Liver (tissue), 8 donors: ENCODE measurements at regions not wholly inside any gene's neighbourhood (a gene's known extent, or its start where the extent isn't known, plus 50 kb on each side); places are given as distances from the start of the nearest gene placed in this dataset.

Source experiments
- DNase-seq: peaks from one replicate; pipeline ENCODE4 v3.0.0-alpha.2; 2017; ENCODE audit warnings: low spot score
- H3K27ac ChIP-seq, 2 donors: one replicate each; pipeline ENCODE4 v1.7.0; 2013; ENCODE audit warnings: inconsistent platforms in 2 of 2, low read length in 2 of 2, control low read depth in 1 of 2, low read depth in 1 of 2, mild to moderate bottlenecking in 1 of 2
- H3K27me3 ChIP-seq, 4 donors: one replicate each; pipeline versions ENCODE4 v1.6.1 to v1.7.0; 2013; ENCODE audit warnings: low read length in 3 of 4, inconsistent platforms in 1 of 4, mild to moderate bottlenecking in 1 of 4, moderate library complexity in 1 of 4; ENCODE audit not compliant: control insufficient read depth in 4 of 4, insufficient read depth in 4 of 4
- H3K36me3 ChIP-seq, 4 donors: one replicate each; pipeline versions ENCODE4 v1.6.1 to v1.7.0; 2013; ENCODE audit warnings: low read length in 3 of 4, mild to moderate bottlenecking in 3 of 4, low read depth in 1 of 4, moderate library complexity in 1 of 4; ENCODE audit not compliant: control insufficient read depth in 4 of 4, insufficient read depth in 3 of 4
- H3K4me1 ChIP-seq, 4 donors: one replicate each; pipeline versions ENCODE4 v1.6.1 to v1.7.0; 2013; ENCODE audit warnings: low read length in 3 of 4, mild to moderate bottlenecking in 3 of 4, moderate library complexity in 1 of 4; ENCODE audit not compliant: control insufficient read depth in 4 of 4, insufficient read depth in 4 of 4
- H3K4me3 ChIP-seq, 3 donors: one replicate each; pipeline versions ENCODE4 v1.6.1 to v1.7.0; 2013; ENCODE audit warnings: low read length in 3 of 3, control low read depth in 1 of 3, low read depth in 1 of 3, mild to moderate bottlenecking in 1 of 3
- H3K9ac ChIP-seq, 2 donors: one replicate each; pipeline ENCODE4 v1.7.0; 2013; ENCODE audit warnings: low read length in 2 of 2, mild to moderate bottlenecking in 2 of 2, moderate library complexity in 2 of 2, control low read depth in 1 of 2, low read depth in 1 of 2
- H3K9me3 ChIP-seq, 4 donors: one replicate each; pipeline versions ENCODE4 v1.6.1 to v1.7.0; 2013; ENCODE audit warnings: low read length in 3 of 4; ENCODE audit not compliant: control insufficient read depth in 4 of 4
- ATF3 ChIP-seq: IDR thresholded peaks from 2 replicates; pipeline ENCODE4 v1.6.1; 2016; ENCODE audit warnings: antibody characterized with exemption
- CTCF ChIP-seq: fragments of 150-350 bp; IDR thresholded peaks from 2 replicates; pipeline ENCODE4 v1.5.1; 2017; ENCODE audit warnings: improper control_type of control experiment, low read depth, low read length; ENCODE audit not compliant: missing input control
- EGR1 ChIP-seq, 2 donors: IDR thresholded peaks; 2 replicates each; pipeline ENCODE4 v1.6.1; 2016 to 2018; ENCODE audit warnings: antibody characterized with exemption in 2 of 2, low read depth in 2 of 2
- FOXA1 ChIP-seq: IDR thresholded peaks from 2 replicates; pipeline ENCODE4 v1.6.1; 2016; ENCODE audit warnings: antibody characterized with exemption
- FOXA2 ChIP-seq: IDR thresholded peaks from 2 replicates; pipeline ENCODE4 v1.6.1; 2016; ENCODE audit warnings: antibody characterized with exemption
- GABPA ChIP-seq, 2 donors: IDR thresholded peaks in 1 of 2; conservative IDR thresholded peaks in 1 of 2; 2 replicates each; pipeline ENCODE4 v1.6.1; 2016; ENCODE audit warnings: antibody characterized with exemption in 2 of 2, mild to moderate bottlenecking in 1 of 2, moderate library complexity in 1 of 2
- JUND ChIP-seq, 2 donors: IDR thresholded peaks; 2 replicates each; pipeline ENCODE4 v1.6.1; 2016; ENCODE audit warnings: antibody characterized with exemption in 2 of 2
- MAX ChIP-seq: IDR thresholded peaks from 2 replicates; pipeline ENCODE4 v1.6.1; 2016; ENCODE audit warnings: antibody characterized with exemption
- NR2F2 ChIP-seq: IDR thresholded peaks from 2 replicates; pipeline ENCODE4 v1.6.1; 2016; ENCODE audit warnings: antibody characterized with exemption
- RAD21 ChIP-seq, 2 donors: IDR thresholded peaks; 2 replicates each; pipeline ENCODE4 v1.6.1; 2016; ENCODE audit warnings: antibody characterized with exemption in 2 of 2, mild to moderate bottlenecking in 2 of 2
- REST ChIP-seq: IDR thresholded peaks from 2 replicates; pipeline ENCODE4 v1.6.1; 2016; ENCODE audit warnings: antibody characterized with exemption, mild to moderate bottlenecking
- RXRA ChIP-seq, 2 donors: IDR thresholded peaks; 2 replicates each; pipeline ENCODE4 v1.6.1; 2017 to 2018; ENCODE audit warnings: antibody characterized with exemption in 2 of 2, mild to moderate bottlenecking in 1 of 2
- TAF1 ChIP-seq: conservative IDR thresholded peaks from 2 replicates; pipeline ENCODE4 v1.6.1; 2016; ENCODE audit warnings: antibody characterized with exemption, mild to moderate bottlenecking
- YY1 ChIP-seq: IDR thresholded peaks from 2 replicates; pipeline ENCODE4 v1.6.1; 2016; ENCODE audit warnings: antibody characterized with exemption, mild to moderate bottlenecking
- ZBTB33 ChIP-seq: IDR thresholded peaks from 2 replicates; pipeline ENCODE4 v1.6.1; 2016; ENCODE audit warnings: antibody characterized with exemption
- WGBS: extraction: QIAGEN DNeasy Blood & Tissue Kit; methylation state at CpG from one replicate; pipeline ENCODE4 v1.1.7; 2013; 5-methylcytosine and 5-hydroxymethylcytosine counted together
- donor health status: healthy.
- donor health status: healthy.
- donor health status: healthy.
- donor health status: healthy.
- donor health status: healthy.

- Histone ChIP-seq H3K4me1 (peaks cover 0 to 34% (median 22%) of the 10 kb centered on the region in 4 donors), H3K4me3 (no peak overlapping the region), H3K36me3 (no peaks in the 10 kb centered on the region), H3K9me3 (no peaks in the 10 kb centered on the region), H3K27me3 (no peaks in the 10 kb centered on the region), H3K27ac (peak overlapping the region in 1 of 2 donors; percentile 75), H3K9ac (no peak overlapping the region)
- TF ChIP-seq REST, result no peak
- TF ChIP-seq RXRA (IDR thresholded peaks at IDR 0.05), result no peak
- TF ChIP-seq FOXA2, result no peak
- TF ChIP-seq RAD21 (IDR thresholded peaks at IDR 0.05), result no peak
- no peak for TF ChIP-seq ZBTB33
- no peak for TF ChIP-seq JUND (IDR thresholded peaks at IDR 0.05)
- no peak for TF ChIP-seq NR2F2
- TF ChIP-seq YY1, result no peak
- no peak for DNase-seq
- 94% methylated on average over 1 of the region's 1 CpG for WGBS
Measured at GRCh38 chr9:82581516-82581915, 481.4 kb downstream of the RASEF start.

- 82% methylated on average over 5 of the region's 5 CpGs for WGBS
- TF ChIP-seq RAD21 (IDR thresholded peaks at IDR 0.05), result no peak
- no peak for TF ChIP-seq FOXA1
- no peak for TF ChIP-seq CTCF
- no peak for TF ChIP-seq FOXA2
- no peak for TF ChIP-seq EGR1 (IDR thresholded peaks at IDR 0.05; ENCODE audit: low read depth in 2 of 2)
- TF ChIP-seq REST, result no peak
- no peak for TF ChIP-seq YY1
- no peak for TF ChIP-seq TAF1
- no peak for TF ChIP-seq MAX
- TF ChIP-seq JUND (IDR thresholded peaks at IDR 0.05), result no peak
- TF ChIP-seq NR2F2, result no peak
- TF ChIP-seq GABPA (IDR thresholded peaks at IDR 0.05 in 1 of 2, conservative IDR thresholded peaks at IDR 0.05 in 1 of 2), result no peak
- TF ChIP-seq ATF3, result no peak
- H3K27ac ChIP-seq, result no peak overlapping the region
Measured at GRCh38 chr9:82581935-82582334, 481.0 kb downstream of the RASEF start.

More at GRCh38 chr9:82581935-82582334, 481.0 kb downstream of the RASEF start:
- Histone ChIP-seq H3K4me1 (peaks cover 0 to 34% (median 22%) of the 10 kb centered on the region in 4 donors), H3K27me3 (no peaks in the 10 kb centered on the region), H3K9ac (no peak overlapping the region), H3K36me3 (no peaks in the 10 kb centered on the region), H3K9me3 (no peaks in the 10 kb centered on the region), H3K4me3 (no peak overlapping the region)
- DNase-seq, result no peak
